OCI-LY3 (cell line): ENCODE measurements at regions not wholly inside any gene's neighbourhood (a gene's known extent, or its start where the extent isn't known, plus 50 kb on each side); places are given as distances from the start of the nearest gene placed in this dataset.

Experiments
- H2AFZ ChIP-seq: fragments of 200-600, 300-600 bp; shearing (Covaris generic); 2 replicates; pipeline ENCODE4 v1.6.0; 2014; ENCODE audit warnings: antibody characterized with exemption, low read depth, low read length
- H3K27ac ChIP-seq: fragments of 200-600, 300-600 bp; sonication (generic); 2 replicates; pipeline ENCODE4 v1.5.1; 2014; ENCODE audit warnings: mild to moderate bottlenecking, low read length, moderate library complexity, mixed read lengths
- H3K27me3 ChIP-seq: fragments of 200-600, 300-600 bp; sonication (generic); 2 replicates; pipeline ENCODE4 v1.6.1; 2014; ENCODE audit warnings: low read depth, low read length, mixed read lengths
- H3K36me3 ChIP-seq: fragments of 200-600, 300-600 bp; sonication (generic); replicated peaks from 2 replicates; pipeline ENCODE3; 2014; ENCODE audit warnings: low read depth, low read length, mixed read lengths
- H3K4me1 ChIP-seq: fragments of 300-600, 200-600 bp; sonication (generic); 2 replicates; pipeline ENCODE4 v1.6.1; 2014; ENCODE audit warnings: low read length, mixed read lengths
- H3K4me2 ChIP-seq: fragments of 200-600, 300-600 bp; sonication (generic); 2 replicates; pipeline ENCODE4 v1.6.1; 2014; ENCODE audit warnings: low read length, mixed read lengths
- H3K4me3 ChIP-seq: fragments of 300-600, 200-600 bp; sonication (generic); 2 replicates; pipeline ENCODE4 v1.5.1; 2014; ENCODE audit warnings: antibody characterized with exemption, mild to moderate bottlenecking, low read length, moderate library complexity
- H3K79me2 ChIP-seq: fragments of 300-600, 200-600 bp; shearing (Covaris generic); 2 replicates; pipeline ENCODE4 v1.6.1; 2014; ENCODE audit warnings: mild to moderate bottlenecking, low read length, mixed read lengths
- H3K9ac ChIP-seq: fragments of 300-600, 200-600 bp; shearing (Covaris generic); 2 replicates; pipeline ENCODE4 v1.6.0; 2014; ENCODE audit warnings: mild to moderate bottlenecking, low read length, moderate library complexity
- H3K9me3 ChIP-seq: fragments of 200-600, 300-600 bp; shearing (Covaris generic); 2 replicates; pipeline ENCODE4 v1.6.1; 2014; ENCODE audit warnings: low read length, mixed read lengths; ENCODE audit not compliant: insufficient read depth
- H4K20me1 ChIP-seq: fragments of 200-600, 300-600 bp; sonication (generic); 2 replicates; pipeline ENCODE4 v1.6.1; 2016; ENCODE audit warnings: low read length, mixed read lengths; ENCODE audit not compliant: insufficient read depth
- EZH2phosphoT487 ChIP-seq: fragments of 200-600 bp; shearing (Covaris generic); IDR thresholded peaks from 2 replicates; pipeline ENCODE4 v1.6.1; 2018; ENCODE audit warnings: antibody characterized with exemption, mixed run types, low read depth
- TF ChIP-seq, protein P1 (sequence below): fragments of 200-600, 300-600 bp; sonication (generic); IDR thresholded peaks from 2 replicates; pipeline ENCODE4 v1.5.1; 2014; ENCODE audit warnings: antibody characterized with exemption, low read length, low read depth

GRCh38 chr11:81819462-81819861 lies 914.2 kb downstream of the FAM181B start:
- Histone ChIP-seq H3K4me1 (no peaks in the 10 kb centered on the region), H3K27me3 (no peaks in the 10 kb centered on the region), H3K79me2 (no peaks in the 10 kb centered on the region), H3K9me3 (no peaks in the 10 kb centered on the region), H3K36me3 (no peaks in the 10 kb centered on the region), H3K4me2 (no peak overlapping the region), H2AFZ (no peak overlapping the region), H3K9ac (no peak overlapping the region), H4K20me1 (no peaks in the 10 kb centered on the region), H3K4me3 (no peak overlapping the region), H3K27ac (no peak overlapping the region)
- TF ChIP-seq EZH2phosphoT487, result no peak
- TF ChIP-seq, protein P1, sequence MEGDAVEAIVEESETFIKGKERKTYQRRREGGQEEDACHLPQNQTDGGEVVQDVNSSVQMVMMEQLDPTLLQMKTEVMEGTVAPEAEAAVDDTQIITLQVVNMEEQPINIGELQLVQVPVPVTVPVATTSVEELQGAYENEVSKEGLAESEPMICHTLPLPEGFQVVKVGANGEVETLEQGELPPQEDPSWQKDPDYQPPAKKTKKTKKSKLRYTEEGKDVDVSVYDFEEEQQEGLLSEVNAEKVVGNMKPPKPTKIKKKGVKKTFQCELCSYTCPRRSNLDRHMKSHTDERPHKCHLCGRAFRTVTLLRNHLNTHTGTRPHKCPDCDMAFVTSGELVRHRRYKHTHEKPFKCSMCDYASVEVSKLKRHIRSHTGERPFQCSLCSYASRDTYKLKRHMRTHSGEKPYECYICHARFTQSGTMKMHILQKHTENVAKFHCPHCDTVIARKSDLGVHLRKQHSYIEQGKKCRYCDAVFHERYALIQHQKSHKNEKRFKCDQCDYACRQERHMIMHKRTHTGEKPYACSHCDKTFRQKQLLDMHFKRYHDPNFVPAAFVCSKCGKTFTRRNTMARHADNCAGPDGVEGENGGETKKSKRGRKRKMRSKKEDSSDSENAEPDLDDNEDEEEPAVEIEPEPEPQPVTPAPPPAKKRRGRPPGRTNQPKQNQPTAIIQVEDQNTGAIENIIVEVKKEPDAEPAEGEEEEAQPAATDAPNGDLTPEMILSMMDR, result no peak

- Histone ChIP-seq H3K9me3 (no peaks in the 10 kb centered on the region), H3K27me3 (no peaks in the 10 kb centered on the region), H2AFZ (no peak overlapping the region), H4K20me1 (no peaks in the 10 kb centered on the region), H3K9ac (no peak overlapping the region), H3K4me3 (no peak overlapping the region), H3K4me1 (no peaks in the 10 kb centered on the region), H3K36me3 (no peaks in the 10 kb centered on the region), H3K27ac (no peak overlapping the region), H3K4me2 (no peak overlapping the region), H3K79me2 (no peaks in the 10 kb centered on the region)
- TF ChIP-seq, protein P1, result no peak
- no peak for TF ChIP-seq EZH2phosphoT487
These were observed 928.8 kb downstream of the FAM181B start for GRCh38 chr11:81804858-81805257.

- no peaks in the 10 kb centered on the region for H3K27me3 ChIP-seq
- no peaks in the 10 kb centered on the region for H3K9me3 ChIP-seq
- H3K9ac ChIP-seq, result no peak overlapping the region
- H3K27ac ChIP-seq, result no peak overlapping the region
- H2AFZ ChIP-seq, result no peak overlapping the region
- no peaks in the 10 kb centered on the region for H4K20me1 ChIP-seq
- no peak overlapping the region for H3K4me3 ChIP-seq
- no peaks in the 10 kb centered on the region for H3K4me1 ChIP-seq
- H3K36me3 ChIP-seq, result no peaks in the 10 kb centered on the region
- H3K79me2 ChIP-seq, result no peaks in the 10 kb centered on the region
- H3K4me2 ChIP-seq, result no peak overlapping the region
- TF ChIP-seq EZH2phosphoT487, result no peak
- TF ChIP-seq, protein P1, result no peak
These were observed 931.1 kb downstream of the FAM181B start for GRCh38 chr11:81802591-81802990.

- Histone ChIP-seq H2AFZ (no peak overlapping the region), H3K4me2 (no peak overlapping the region), H3K9me3 (no peaks in the 10 kb centered on the region), H3K4me3 (no peak overlapping the region), H3K9ac (no peak overlapping the region), H3K27me3 (no peaks in the 10 kb centered on the region), H3K27ac (no peak overlapping the region), H3K36me3 (no peaks in the 10 kb centered on the region), H4K20me1 (no peaks in the 10 kb centered on the region), H3K79me2 (no peaks in the 10 kb centered on the region), H3K4me1 (peaks cover 5% of the 10 kb centered on the region)
- TF ChIP-seq, protein P1, result no peak
- TF ChIP-seq EZH2phosphoT487, result no peak
These were observed 941.2 kb downstream of the FAM181B start for GRCh38 chr11:81792416-81792815.
